ENCODE measurements at regions not wholly inside any gene's neighbourhood (a gene's known extent, or its start where the extent isn't known, plus 50 kb on each side); places are given as distances from the start of the nearest gene placed in this dataset.

- FAIRE-seq, result no peak
- dilution Hi-C loops (cut with MboI; ENCODE audit: extremely low pct_ligation_motif_present, low sequenced_read_pairs), result no loop called here
- TF ChIP-seq FOS (IDR thresholded peaks at IDR 0.05; ENCODE audit: borderline replicate concordance, insufficient read depth, low read length), result no peak
- no peak for TF ChIP-seq GATA2 (IDR thresholded peaks at IDR 0.05; ENCODE audit: insufficient read depth, insufficient read length, low read depth, low read length)
- TF ChIP-seq POLR2AphosphoS5 (IDR thresholded peaks at IDR 0.05; ENCODE audit: insufficient read depth, low read depth, low read length), result no peak
- no peak for TF ChIP-seq EZH2 (IDR thresholded peaks at IDR 0.05; ENCODE audit: borderline replicate concordance, low read depth, low read length, severe bottlenecking)
- TF ChIP-seq MAX (IDR thresholded peaks at IDR 0.05; ENCODE audit: insufficient read depth, insufficient read length), result no peak
- no peak for TF ChIP-seq JUN (IDR thresholded peaks at IDR 0.05; ENCODE audit: borderline replicate concordance, insufficient read depth, insufficient read length, low read depth)
- TF ChIP-seq MYC (IDR thresholded peaks at IDR 0.05; ENCODE audit: low read depth, low read length), result no peak
- no peak for TF ChIP-seq POLR2A (IDR thresholded peaks at IDR 0.05; ENCODE audit: low read depth, low read length)
- TF ChIP-seq CTCF (IDR thresholded peaks at IDR 0.05; ENCODE audit: extremely low read depth in 1 of 2, insufficient read depth in 1 of 2, low read depth in 1 of 2, low read length in 2 of 2), result no peak
- H3K36me3 ChIP-seq (ENCODE audit: control insufficient read depth in 2 of 2, extremely low read depth in 1 of 2, insufficient read depth in 2 of 2, low read length in 2 of 2), result no peaks in the 10 kb centered on the region
- no peak overlapping the region for H3K9ac ChIP-seq (replicated peaks; ENCODE audit: extremely low read depth, insufficient read depth, low read length)
- intact Hi-C loops (cut with micrococcal nuclease), result no loop called here
- no TSS peak for BruUV-seq (replicated peaks)
- H3K9me3 ChIP-seq (replicated peaks; ENCODE audit: control insufficient read depth, insufficient read depth, low read length), result no peaks in the 10 kb centered on the region
- H3K4me1 ChIP-seq (ENCODE audit: control insufficient read depth, extremely low read depth, insufficient read depth, low read length), result no peaks in the 10 kb centered on the region
- no peak overlapping the region for H2AFZ ChIP-seq (ENCODE audit: low read depth, low read length)
- H3K27me3 ChIP-seq (ENCODE audit: control insufficient read depth in 2 of 2, insufficient read depth in 2 of 2, low read length in 2 of 2), result no peaks in the 10 kb centered on the region
- H4K20me1 ChIP-seq (replicated peaks; ENCODE audit: control insufficient read depth, extremely low read depth, insufficient read depth, low read length), result no peaks in the 10 kb centered on the region
- no peak overlapping the region for H3K4me2 ChIP-seq (ENCODE audit: insufficient read depth, low read length)
- H3K27ac ChIP-seq (ENCODE audit: insufficient read depth, low read depth, low read length), result no peak overlapping the region
- H3K9me1 ChIP-seq (replicated peaks; ENCODE audit: control insufficient read depth, extremely low read depth, insufficient read depth, low read length), result no peaks in the 10 kb centered on the region
- DNase-seq (ENCODE audit: low read depth, low spot score), result no peak
- POLR2A ChIA-PET, result no interaction called here
- no peaks in the 10 kb centered on the region for H3K79me2 ChIP-seq (ENCODE audit: control insufficient read depth, insufficient read depth, low read length)
- H3K4me3 ChIP-seq (replicated peaks in 1 of 3; ENCODE audit: insufficient read depth in 1 of 3, low read depth in 1 of 3, low read length in 3 of 3), result no peak overlapping the region
- CTCF ChIA-PET, result interaction anchor here (0.8 kb wide), 1 partner anchor 133 kb away, joined by 3 read pairs; no protein-coding TSS in a partner anchor
Measured at GRCh38 chr1:221069986-221070385, 190.7 kb downstream of the HLX start.
